Activated CD4-positive, alpha-beta memory T cell treated with anti-CD3 and anti-CD28 coated beads, Interleukin-2, amount 10 ng/mL, durations not matched to agents 7 days and 5 days (primary cell): ENCODE measurements at regions not wholly inside any gene's neighbourhood (a gene's known extent, or its start where the extent isn't known, plus 50 kb on each side); places are given as distances from the start of the nearest gene placed in this dataset.
"Not testable (repeated sequence)": the region's sequence is repeated elsewhere in the genome, so short reads cannot be mapped to it uniquely, and the experiment has no call there.

Experiments used
- CTCF ChIA-PET: fragments of 350-600 bp; sonication (Branson Sonifier 250); formaldehyde crosslinking; loops from one replicate; lab custom pipeline; 2021; ENCODE audit warnings: antibody characterized with exemption, inconsistent platforms; lab: Charles Lee
- POLR2A ChIA-PET: fragments of 350-600 bp; sonication (Branson Sonifier 250); formaldehyde crosslinking; loops from one replicate; lab custom pipeline; 2021; ENCODE audit warnings: antibody characterized with exemption; lab: Charles Lee
- DNase-seq: peaks from one replicate; pipeline ENCODE4 v3.0.0-alpha.2; 2020
- H3K27ac Mint-ChIP-seq: one replicate; pipeline ENCODE4 v1.8.0; 2021; ENCODE audit warnings: mild to moderate bottlenecking, mixed read lengths
- H3K27me3 Mint-ChIP-seq: one replicate; pipeline ENCODE4 v1.8.0; 2021; ENCODE audit warnings: mixed read lengths
- H3K36me3 Mint-ChIP-seq: one replicate; pipeline ENCODE4 v1.8.0; 2021; ENCODE audit warnings: low read depth, mixed read lengths
- H3K4me1 Mint-ChIP-seq: one replicate; pipeline ENCODE4 v1.8.0; 2021; ENCODE audit warnings: mixed read lengths
- H3K4me3 Mint-ChIP-seq: one replicate; pipeline ENCODE4 v1.8.0; 2021; ENCODE audit warnings: mild to moderate bottlenecking, mixed read lengths
- H3K9me3 Mint-ChIP-seq: one replicate; pipeline ENCODE4 v1.8.0; 2021; ENCODE audit warnings: mixed read lengths

GRCh38 chr13:30074955-30075614 is 224.7 kb upstream of the UBL3 start:
- ChIA-PET POLR2A (no interaction called here), CTCF (interaction anchor here (1.2 kb wide), 1 partner anchor 36 kb away, joined by 3 read pairs; no protein-coding TSS in a partner anchor)
- Mint-ChIP-seq H3K27me3 (peaks cover 5% of the 10 kb centered on the region), H3K4me3 (no peak overlapping the region), H3K4me1 (no peaks in the 10 kb centered on the region), H3K9me3 (no peaks in the 10 kb centered on the region), H3K36me3 (no peaks in the 10 kb centered on the region), H3K27ac (no peak overlapping the region)
- DNase-seq = no peak

- ChIA-PET POLR2A (no interaction called here), CTCF (interaction anchor here (0.7 to 1.2 kb wide), 2 partner anchors 37 to 274 kb away, joined by 3 read pairs; no protein-coding TSS in a partner anchor)
- H3K27me3 Mint-ChIP-seq = peaks cover 5% of the 10 kb centered on the region
- H3K4me1 Mint-ChIP-seq = no peaks in the 10 kb centered on the region
- H3K27ac Mint-ChIP-seq = no peak overlapping the region
- H3K36me3 Mint-ChIP-seq = no peaks in the 10 kb centered on the region
- H3K9me3 Mint-ChIP-seq = no peaks in the 10 kb centered on the region
- DNase-seq = no peak
- H3K4me3 Mint-ChIP-seq = no peak overlapping the region
Measured at GRCh38 chr13:30074431-30074830, 224.0 kb upstream of the UBL3 start.

GRCh38 chr13:30072818-30073186 is 222.4 kb upstream of the UBL3 start:
- DNase-seq = no peak
- CTCF ChIA-PET = no interaction called here
- Mint-ChIP-seq H3K27me3 (peaks cover 5% of the 10 kb centered on the region), H3K36me3 (no peaks in the 10 kb centered on the region), H3K4me1 (no peaks in the 10 kb centered on the region), H3K27ac (no peak overlapping the region), H3K9me3 (no peaks in the 10 kb centered on the region), H3K4me3 (no peak overlapping the region)
- POLR2A ChIA-PET = no interaction called here

GRCh38 chr13:30071969-30072817 is 221.8 kb upstream of the UBL3 start:
- Mint-ChIP-seq H3K27ac (no peak overlapping the region), H3K36me3 (no peaks in the 10 kb centered on the region), H3K9me3 (no peaks in the 10 kb centered on the region), H3K27me3 (peaks cover 5% of the 10 kb centered on the region), H3K4me3 (no peak overlapping the region), H3K4me1 (no peaks in the 10 kb centered on the region)
- ChIA-PET CTCF (no interaction called here), POLR2A (no interaction called here)
- DNase-seq = no peak

GRCh38 chr13:30065181-30065580 is 214.8 kb upstream of the UBL3 start:
- peaks cover 2% of the 10 kb centered on the region for H3K4me1 Mint-ChIP-seq
- no peaks in the 10 kb centered on the region for H3K36me3 Mint-ChIP-seq
- no peak overlapping the region for H3K27ac Mint-ChIP-seq
- CTCF ChIA-PET = no interaction called here
- no peak for DNase-seq
- H3K4me3 Mint-ChIP-seq = no peak overlapping the region
- POLR2A ChIA-PET = no interaction called here
- H3K9me3 Mint-ChIP-seq = no peaks in the 10 kb centered on the region
- H3K27me3 Mint-ChIP-seq = peaks cover 8% of the 10 kb centered on the region

- peaks cover 3% of the 10 kb centered on the region for H3K36me3 Mint-ChIP-seq
- CTCF ChIA-PET = no interaction called here
- no peak overlapping the region for H3K27ac Mint-ChIP-seq
- H3K27me3 Mint-ChIP-seq = peaks cover 12% of the 10 kb centered on the region
- peaks cover 4% of the 10 kb centered on the region for H3K9me3 Mint-ChIP-seq
- H3K4me1 Mint-ChIP-seq = peaks cover 2% of the 10 kb centered on the region
- no peak for DNase-seq
- POLR2A ChIA-PET = no interaction called here
- no peak overlapping the region for H3K4me3 Mint-ChIP-seq
Measured at GRCh38 chr13:30063892-30064291, 213.5 kb upstream of the UBL3 start.

GRCh38 chr13:30061217-30061616 is 210.8 kb upstream of the UBL3 start:
- H3K36me3 Mint-ChIP-seq = peaks cover 3% of the 10 kb centered on the region
- CTCF ChIA-PET = no interaction called here
- no peak overlapping the region for H3K27ac Mint-ChIP-seq
- DNase-seq = no peak
- no peak overlapping the region for H3K4me3 Mint-ChIP-seq
- H3K9me3 Mint-ChIP-seq = peaks cover 6% of the 10 kb centered on the region
- H3K4me1 Mint-ChIP-seq = no peaks in the 10 kb centered on the region
- POLR2A ChIA-PET = no interaction called here
- H3K27me3 Mint-ChIP-seq = peaks cover 18% of the 10 kb centered on the region

- ChIA-PET CTCF (no interaction called here), POLR2A (no interaction called here)
- H3K36me3 Mint-ChIP-seq = peaks cover 3% of the 10 kb centered on the region
- peaks cover 21% of the 10 kb centered on the region for H3K27me3 Mint-ChIP-seq
- no peak overlapping the region for H3K27ac Mint-ChIP-seq
- peaks cover 6% of the 10 kb centered on the region for H3K9me3 Mint-ChIP-seq
- no peaks in the 10 kb centered on the region for H3K4me1 Mint-ChIP-seq
- DNase-seq = no peak
- no peak overlapping the region for H3K4me3 Mint-ChIP-seq
Measured at GRCh38 chr13:30058429-30058828, 208.0 kb upstream of the UBL3 start.

GRCh38 chr13:30054546-30054945 is 204.1 kb upstream of the UBL3 start:
- POLR2A ChIA-PET = interaction anchor here (0.8 kb wide), 1 partner anchor 19 kb away, joined by 3 read pairs; no protein-coding TSS in a partner anchor
- CTCF ChIA-PET = interaction anchor here (1.0 kb wide), 1 partner anchor 78 kb away, joined by 3 read pairs; no protein-coding TSS in a partner anchor
- not testable (repeated sequence) for H3K4me3 Mint-ChIP-seq, H3K27ac Mint-ChIP-seq, DNase-seq, H3K36me3 Mint-ChIP-seq, H3K9me3 Mint-ChIP-seq
- peaks cover 19% of the 10 kb centered on the region for H3K27me3 Mint-ChIP-seq
- peaks cover 18% of the 10 kb centered on the region for H3K4me1 Mint-ChIP-seq

GRCh38 chr13:30053939-30054338 is 203.5 kb upstream of the UBL3 start:
- CTCF ChIA-PET = interaction anchor here (1.0 kb wide), 1 partner anchor 78 kb away, joined by 3 read pairs; no protein-coding TSS in a partner anchor
- no peak overlapping the region for H3K4me3 Mint-ChIP-seq
- H3K27ac Mint-ChIP-seq = no peak overlapping the region
- POLR2A ChIA-PET = no interaction called here
- peaks cover 23% of the 10 kb centered on the region for H3K4me1 Mint-ChIP-seq
- peaks cover 3% of the 10 kb centered on the region for H3K9me3 Mint-ChIP-seq
- H3K27me3 Mint-ChIP-seq = peaks cover 15% of the 10 kb centered on the region
- H3K36me3 Mint-ChIP-seq = no peaks in the 10 kb centered on the region
- no peak for DNase-seq

- H3K27ac Mint-ChIP-seq = no peak overlapping the region
- POLR2A ChIA-PET = interaction anchor here (1.3 to 1.5 kb wide), 2 partner anchors 59 to 202 kb away, joined by 3 read pairs; partner anchors contain the start of gene UBL3
Measured at GRCh38 chr13:30052120-30052519, 201.7 kb upstream of the UBL3 start.

GRCh38 chr13:30051531-30052060 is 201.2 kb upstream of the UBL3 start:
- no peak for DNase-seq
- POLR2A ChIA-PET = interaction anchor here (1.3 to 1.5 kb wide), 2 partner anchors 60 to 201 kb away, joined by 3 read pairs; partner anchors contain the start of gene UBL3
- Mint-ChIP-seq H3K27me3 (peaks cover 10% of the 10 kb centered on the region), H3K9me3 (no peaks in the 10 kb centered on the region), H3K4me3 (no peak overlapping the region), H3K27ac (no peak overlapping the region), H3K4me1 (peaks cover 39% of the 10 kb centered on the region), H3K36me3 (no peaks in the 10 kb centered on the region)
- CTCF ChIA-PET = no interaction called here

More at GRCh38 chr13:30052120-30052519, 201.7 kb upstream of the UBL3 start:
- CTCF ChIA-PET = no interaction called here
- H3K9me3 Mint-ChIP-seq = peaks cover 3% of the 10 kb centered on the region
- H3K4me3 Mint-ChIP-seq = no peak overlapping the region
- no peak for DNase-seq
- peaks cover 13% of the 10 kb centered on the region for H3K27me3 Mint-ChIP-seq
- peaks cover 35% of the 10 kb centered on the region for H3K4me1 Mint-ChIP-seq
- H3K36me3 Mint-ChIP-seq = no peaks in the 10 kb centered on the region

- H3K27ac Mint-ChIP-seq = no peak overlapping the region
- ChIA-PET CTCF (no interaction called here), POLR2A (no interaction called here)
- H3K4me3 Mint-ChIP-seq = no peak overlapping the region
- H3K27me3 Mint-ChIP-seq = peaks cover 7% of the 10 kb centered on the region
- no peaks in the 10 kb centered on the region for H3K9me3 Mint-ChIP-seq
- DNase-seq = peak; percentile 24
- H3K4me1 Mint-ChIP-seq = peaks cover 46% of the 10 kb centered on the region
- H3K36me3 Mint-ChIP-seq = no peaks in the 10 kb centered on the region
Measured at GRCh38 chr13:30049692-30050091, 199.3 kb upstream of the UBL3 start.
